ENCODE measurements at regions not wholly inside any gene's neighbourhood (a gene's known extent, or its start where the extent isn't known, plus 50 kb on each side); places are given as distances from the start of the nearest gene placed in this dataset.

- no peak for TF ChIP-seq POLR2AphosphoS5 (IDR thresholded peaks at IDR 0.05; ENCODE audit: low read depth)
These were observed 161.2 kb downstream of the UTP18 start (continued) for GRCh38 chr17:51421525-51421924.

- no peak for TF ChIP-seq REST (IDR thresholded peaks at IDR 0.05; ENCODE audit: unreplicated experiment)
- no peaks in the 10 kb centered on the region for H3F3A ChIP-seq (replicated peaks; ENCODE audit: low read depth)
- ATAC-seq (no peak), DNase-seq (ENCODE audit: low spot score) (no peak)
- H3K36me3 Mint-ChIP-seq (ENCODE audit: low read depth) = no peaks in the 10 kb centered on the region
- no peak overlapping the region for H2AFZ ChIP-seq
- no peaks in the 10 kb centered on the region for H4K20me1 ChIP-seq (replicated peaks; ENCODE audit: insufficient read depth)
- H3K27ac ChIP-seq (ENCODE audit: low read depth) = no peak overlapping the region
- no peaks in the 10 kb centered on the region for H3K27me3 ChIP-seq (ENCODE audit: insufficient read depth)
- no peak overlapping the region for H3K4me3 Mint-ChIP-seq
- no peaks in the 10 kb centered on the region for H3K36me3 ChIP-seq (ENCODE audit: insufficient read depth)
- no peak overlapping the region for H3K4me2 ChIP-seq
- H3K9me3 Mint-ChIP-seq = no peaks in the 10 kb centered on the region
- peaks cover 5% of the 10 kb centered on the region for H3K27me3 Mint-ChIP-seq (ENCODE audit: insufficient read depth, low read depth, poor library complexity)
- 0 out of 2 replicates have a peak, but pooled peaks cover 12% of the 10 kb centered on the region for H3K9me2 ChIP-seq (ENCODE audit: insufficient read depth)
- no peak overlapping the region for H3K4me3 ChIP-seq
- no peaks in the 10 kb centered on the region for H3K79me2 ChIP-seq (replicated peaks; ENCODE audit: insufficient read depth)
- peaks cover 6% of the 10 kb centered on the region; the same call in 1 of the 2 replicates for H3K4me1 ChIP-seq (ENCODE audit: insufficient read depth)
- no peak overlapping the region for H3K27ac Mint-ChIP-seq
- H3K4me1 Mint-ChIP-seq = peaks cover 14% of the 10 kb centered on the region
These were observed 162.3 kb downstream of the UTP18 start for GRCh38 chr17:51422634-51423033.

- peaks cover 5% of the 10 kb centered on the region for H3K27me3 Mint-ChIP-seq (ENCODE audit: insufficient read depth, low read depth, poor library complexity)
- H3K27me3 ChIP-seq (ENCODE audit: insufficient read depth) = no peaks in the 10 kb centered on the region
- no peak overlapping the region for H2AFZ ChIP-seq
- H3K9me3 Mint-ChIP-seq = no peaks in the 10 kb centered on the region
- H3K36me3 ChIP-seq (ENCODE audit: insufficient read depth) = no peaks in the 10 kb centered on the region
- H3K9me2 ChIP-seq (ENCODE audit: insufficient read depth) = 0 out of 2 replicates have a peak, but pooled peaks cover 10% of the 10 kb centered on the region
- peaks cover 3% of the 10 kb centered on the region; the same call in 1 of the 2 replicates for H3K4me1 ChIP-seq (ENCODE audit: insufficient read depth)
- no peak for ATAC-seq
- H3K4me1 Mint-ChIP-seq = peaks cover 7% of the 10 kb centered on the region; the same call in 2 of the 3 replicates
- no peaks in the 10 kb centered on the region for H3K36me3 Mint-ChIP-seq (ENCODE audit: low read depth)
- no peak overlapping the region for H3K4me3 Mint-ChIP-seq
- H4K20me1 ChIP-seq (replicated peaks; ENCODE audit: insufficient read depth) = no peaks in the 10 kb centered on the region
- DNase-seq (ENCODE audit: low spot score) = no peak
- no peak overlapping the region for H3K27ac Mint-ChIP-seq
- H3K4me2 ChIP-seq = no peak overlapping the region
- no peaks in the 10 kb centered on the region for H3F3A ChIP-seq (replicated peaks; ENCODE audit: low read depth)
- H3K79me2 ChIP-seq (replicated peaks; ENCODE audit: insufficient read depth) = no peaks in the 10 kb centered on the region
- no peak overlapping the region for H3K27ac ChIP-seq (ENCODE audit: low read depth)
- no peak overlapping the region for H3K4me3 ChIP-seq
- TF ChIP-seq STAT1 (IDR thresholded peaks at IDR 0.05; ENCODE audit: unreplicated experiment) (no peak), ZNF114 (CRISPR knock-in tag; IDR thresholded peaks at IDR 0.05) (no peak), ETS1 (IDR thresholded peaks at IDR 0.05) (no peak), EZH2phosphoT487 (IDR thresholded peaks at IDR 0.05; ENCODE audit: unreplicated experiment) (no peak), JUNB (IDR thresholded peaks at IDR 0.05; ENCODE audit: unreplicated experiment) (no peak), CTCF (conservative IDR thresholded peaks at IDR 0.05; ENCODE audit: low read depth in 2 of 2) (no peak), POLR2AphosphoS5 (IDR thresholded peaks at IDR 0.05; ENCODE audit: low read depth) (no peak), EZH2 (IDR thresholded peaks at IDR 0.05; ENCODE audit: low read depth, unreplicated experiment) (no peak), NANOG (IDR thresholded peaks at IDR 0.05; ENCODE audit: borderline replicate concordance) (no peak)
These were observed 163.2 kb downstream of the UTP18 start for GRCh38 chr17:51423421-51424160.
